ENCODE measurements at regions not wholly inside any gene's neighbourhood (a gene's known extent, or its start where the extent isn't known, plus 50 kb on each side); places are given as distances from the start of the nearest gene placed in this dataset.

DNA sequence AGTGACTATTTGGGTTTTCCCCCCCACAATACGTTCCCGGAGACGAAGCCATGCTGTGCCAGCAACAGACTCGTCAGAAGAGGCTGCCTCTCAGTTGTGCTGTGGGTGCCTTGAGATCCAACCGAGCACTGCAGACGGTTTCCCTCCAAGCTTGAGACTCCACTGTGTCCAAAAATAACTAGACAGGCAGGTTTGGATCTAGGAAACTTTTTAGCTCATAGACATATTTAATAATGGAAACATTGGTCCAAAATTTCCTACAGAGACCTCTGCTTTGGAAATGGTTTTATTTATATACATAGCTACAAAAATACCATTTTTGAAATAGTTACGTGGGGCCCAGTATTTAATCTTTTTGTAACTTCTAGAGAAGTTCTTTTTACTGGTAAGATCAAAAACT, 63.1 kb upstream of the SPATS2L start:
- no peak for ATAC-seq (ENCODE audit: insufficient read depth, low read depth)
- Histone ChIP-seq H3K27ac (ENCODE audit: low read length) (no peak overlapping the region), H2AFZ (ENCODE audit: low read depth, low read length) (no peak overlapping the region)

DNA sequence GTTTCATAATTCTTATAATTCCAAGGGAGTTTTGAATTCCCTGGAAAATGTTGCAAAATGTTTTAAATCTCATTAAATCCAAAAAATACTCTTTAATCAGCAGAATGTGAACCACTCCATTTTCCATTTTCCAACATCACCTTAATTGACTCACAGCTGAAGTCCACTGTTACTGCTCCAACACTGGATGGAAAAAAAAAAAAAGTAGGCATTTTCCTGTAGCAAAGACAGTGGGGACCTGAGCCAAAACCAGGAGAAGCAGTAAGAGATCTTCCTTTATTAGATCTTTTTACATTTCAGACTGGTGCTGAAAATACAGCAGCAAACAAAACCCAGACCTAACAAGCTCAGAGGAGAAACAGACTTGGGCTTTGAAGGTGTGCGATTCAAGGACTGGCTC, 62.4 kb upstream of the SPATS2L start:
- no peak overlapping the region for H3K9ac ChIP-seq (ENCODE audit: low read depth, low read length)
- H3K36me3 ChIP-seq (ENCODE audit: insufficient read depth, low read length), result no peaks in the 10 kb centered on the region
- no peak overlapping the region for H3K4me2 ChIP-seq (ENCODE audit: insufficient read depth, low read length)
- no peaks in the 10 kb centered on the region for H3K9me3 ChIP-seq (ENCODE audit: insufficient read depth, low read length, severe bottlenecking)
- no peak for TF ChIP-seq EZH2 (IDR thresholded peaks at IDR 0.05; ENCODE audit: borderline replicate concordance, low read depth, low read length, severe bottlenecking)
- TF ChIP-seq, protein P1, sequence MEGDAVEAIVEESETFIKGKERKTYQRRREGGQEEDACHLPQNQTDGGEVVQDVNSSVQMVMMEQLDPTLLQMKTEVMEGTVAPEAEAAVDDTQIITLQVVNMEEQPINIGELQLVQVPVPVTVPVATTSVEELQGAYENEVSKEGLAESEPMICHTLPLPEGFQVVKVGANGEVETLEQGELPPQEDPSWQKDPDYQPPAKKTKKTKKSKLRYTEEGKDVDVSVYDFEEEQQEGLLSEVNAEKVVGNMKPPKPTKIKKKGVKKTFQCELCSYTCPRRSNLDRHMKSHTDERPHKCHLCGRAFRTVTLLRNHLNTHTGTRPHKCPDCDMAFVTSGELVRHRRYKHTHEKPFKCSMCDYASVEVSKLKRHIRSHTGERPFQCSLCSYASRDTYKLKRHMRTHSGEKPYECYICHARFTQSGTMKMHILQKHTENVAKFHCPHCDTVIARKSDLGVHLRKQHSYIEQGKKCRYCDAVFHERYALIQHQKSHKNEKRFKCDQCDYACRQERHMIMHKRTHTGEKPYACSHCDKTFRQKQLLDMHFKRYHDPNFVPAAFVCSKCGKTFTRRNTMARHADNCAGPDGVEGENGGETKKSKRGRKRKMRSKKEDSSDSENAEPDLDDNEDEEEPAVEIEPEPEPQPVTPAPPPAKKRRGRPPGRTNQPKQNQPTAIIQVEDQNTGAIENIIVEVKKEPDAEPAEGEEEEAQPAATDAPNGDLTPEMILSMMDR (IDR thresholded peaks at IDR 0.05; ENCODE audit: borderline replicate concordance, extremely low read depth, low read length, poor library complexity, severe bottlenecking), result no peak
- H3K4me1 ChIP-seq (ENCODE audit: insufficient read depth, low read length), result no peaks in the 10 kb centered on the region
- ATAC-seq (ENCODE audit: insufficient read depth, low read depth) (no peak), DNase-seq (no peak)
- H3K79me2 ChIP-seq (ENCODE audit: insufficient read depth, low read length), result no peaks in the 10 kb centered on the region
- H2AFZ ChIP-seq (ENCODE audit: low read depth, low read length), result no peak overlapping the region
- H3K4me3 ChIP-seq (ENCODE audit: low read depth in 1 of 2, low read length in 2 of 2), result no peak overlapping the region
- H3K27ac ChIP-seq (ENCODE audit: low read length), result no peak overlapping the region
- no peaks in the 10 kb centered on the region for H4K20me1 ChIP-seq (ENCODE audit: insufficient read depth, low read length)
- peaks cover 11% of the 10 kb centered on the region for H3K27me3 ChIP-seq (ENCODE audit: insufficient read depth, low read length, poor library complexity)

More for the DNA sequence above, 63.1 kb upstream of the SPATS2L start:
- Histone ChIP-seq H3K79me2 (ENCODE audit: insufficient read depth, low read length) (no peaks in the 10 kb centered on the region), H3K9me3 (ENCODE audit: insufficient read depth, low read length, severe bottlenecking) (no peaks in the 10 kb centered on the region), H3K4me1 (ENCODE audit: insufficient read depth, low read length) (no peaks in the 10 kb centered on the region), H3K27me3 (ENCODE audit: insufficient read depth, low read length, poor library complexity) (peaks cover 11% of the 10 kb centered on the region), H4K20me1 (ENCODE audit: insufficient read depth, low read length) (no peaks in the 10 kb centered on the region), H3K9ac (ENCODE audit: low read depth, low read length) (no peak overlapping the region), H3K36me3 (ENCODE audit: insufficient read depth, low read length) (no peaks in the 10 kb centered on the region), H3K4me3 (ENCODE audit: low read depth in 1 of 2, low read length in 2 of 2) (no peak overlapping the region), H3K4me2 (ENCODE audit: insufficient read depth, low read length) (no peak overlapping the region)
- no peak for DNase-seq
- TF ChIP-seq, protein P1 (IDR thresholded peaks at IDR 0.05; ENCODE audit: borderline replicate concordance, extremely low read depth, low read length, poor library complexity, severe bottlenecking), result no peak
- TF ChIP-seq EZH2 (IDR thresholded peaks at IDR 0.05; ENCODE audit: borderline replicate concordance, low read depth, low read length, severe bottlenecking), result no peak

DNA sequence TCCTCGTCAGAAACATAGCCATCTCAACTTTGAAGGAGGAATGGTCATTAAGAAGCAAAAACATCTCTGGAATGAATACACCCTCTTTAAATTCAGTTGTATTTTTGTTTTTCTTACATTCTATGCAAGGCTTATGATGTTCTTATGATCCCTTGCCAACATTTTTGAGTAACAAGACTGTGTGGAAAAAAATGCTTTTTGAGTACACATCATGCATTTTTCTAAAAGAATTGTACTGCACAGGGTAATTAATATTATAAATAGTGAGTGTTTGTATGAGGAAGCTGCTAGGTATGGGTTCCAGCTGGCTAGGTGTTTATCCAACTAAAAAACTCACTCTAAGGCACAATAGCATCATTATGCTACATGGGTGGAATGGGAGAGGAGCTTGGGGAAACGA, 59.0 kb upstream of the SPATS2L start:
- Histone ChIP-seq H2AFZ (ENCODE audit: low read depth, low read length) (no peak overlapping the region), H3K4me2 (ENCODE audit: insufficient read depth, low read length) (no peak overlapping the region), H4K20me1 (ENCODE audit: insufficient read depth, low read length) (no peaks in the 10 kb centered on the region), H3K36me3 (ENCODE audit: insufficient read depth, low read length) (no peaks in the 10 kb centered on the region), H3K79me2 (ENCODE audit: insufficient read depth, low read length) (no peaks in the 10 kb centered on the region), H3K4me1 (ENCODE audit: insufficient read depth, low read length) (no peaks in the 10 kb centered on the region), H3K27me3 (ENCODE audit: insufficient read depth, low read length, poor library complexity) (no peaks in the 10 kb centered on the region), H3K27ac (ENCODE audit: low read length) (no peak overlapping the region), H3K4me3 (ENCODE audit: low read depth in 1 of 2, low read length in 2 of 2) (no peak overlapping the region), H3K9me3 (ENCODE audit: insufficient read depth, low read length, severe bottlenecking) (no peaks in the 10 kb centered on the region), H3K9ac (ENCODE audit: low read depth, low read length) (no peak overlapping the region)
- ATAC-seq (ENCODE audit: insufficient read depth, low read depth) (no peak), DNase-seq (no peak)
- TF ChIP-seq, protein P1 (IDR thresholded peaks at IDR 0.05; ENCODE audit: borderline replicate concordance, extremely low read depth, low read length, poor library complexity, severe bottlenecking), result no peak
- no peak for TF ChIP-seq EZH2 (IDR thresholded peaks at IDR 0.05; ENCODE audit: borderline replicate concordance, low read depth, low read length, severe bottlenecking)

Data from DND-41 (cell line).